Effector memory CD8-positive, alpha-beta T cell (primary cell): ENCODE measurements at regions not wholly inside any gene's neighbourhood (a gene's known extent, or its start where the extent isn't known, plus 50 kb on each side); places are given as distances from the start of the nearest gene placed in this dataset.
"Not testable (repeated sequence)": the region's sequence is repeated elsewhere in the genome, so short reads cannot be mapped to it uniquely, and the experiment has no call there.

ENCODE experiments used
- ATAC-seq: fragments of 150-1000 bp; cut with Tn5 transposase; replicated peaks from 2 replicates; pipeline ENCODE4 v1.10.0; 2021; ENCODE audit warnings: mild to moderate bottlenecking, moderate library complexity
- DNase-seq, 3 experiments: peaks; one replicate each; pipeline ENCODE4 v3.0.0; 2021
- H3K27ac Mint-ChIP-seq, 2 donors: one replicate each; pipeline ENCODE4 v1.8.0; 2022; ENCODE audit warnings: mild to moderate bottlenecking in 2 of 2, mixed read lengths in 2 of 2, moderate library complexity in 2 of 2
- H3K27me3 Mint-ChIP-seq, 2 donors: one replicate each; pipeline ENCODE4 v1.8.0; 2022; ENCODE audit warnings: mixed read lengths in 2 of 2
- H3K36me3 Mint-ChIP-seq: one replicate; pipeline ENCODE4 v1.8.0; 2022; ENCODE audit warnings: mild to moderate bottlenecking, moderate library complexity, mixed read lengths; ENCODE audit not compliant: insufficient read depth
- H3K4me1 Mint-ChIP-seq, 2 donors: one replicate each; pipeline ENCODE4 v1.8.0; 2022; ENCODE audit warnings: low read depth in 2 of 2, mixed read lengths in 2 of 2
- H3K4me3 Mint-ChIP-seq, 2 donors: one replicate each; pipeline ENCODE4 v1.8.0; 2022; ENCODE audit warnings: mild to moderate bottlenecking in 2 of 2, mixed read lengths in 2 of 2, moderate library complexity in 2 of 2
- H3K9me3 Mint-ChIP-seq, 2 donors: one replicate each; pipeline ENCODE4 v1.8.0; 2022; ENCODE audit warnings: mixed read lengths in 2 of 2

DNA sequence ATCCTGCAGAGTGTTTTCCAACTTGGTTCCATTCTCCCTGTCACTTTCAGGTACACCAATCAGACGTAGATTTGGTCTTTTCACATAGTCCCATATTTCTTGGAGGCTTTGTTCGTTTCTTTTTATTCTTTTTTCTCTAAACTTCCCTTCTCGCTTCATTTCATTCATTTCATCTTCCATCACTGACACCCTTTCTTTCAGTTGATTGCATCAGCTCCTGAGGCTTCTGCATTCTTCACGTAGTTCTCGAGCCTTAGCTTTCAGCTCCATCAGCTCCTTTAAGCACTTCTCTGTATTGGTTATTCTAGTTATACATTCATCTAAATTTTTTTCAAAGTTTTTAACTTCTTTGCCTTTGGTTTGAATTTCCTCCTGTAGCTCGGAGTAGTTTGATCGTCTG, 140.1 kb downstream of the PLPPR4 start:
- not testable (repeated sequence) for H3K27me3 Mint-ChIP-seq, H3K4me3 Mint-ChIP-seq, H3K36me3 Mint-ChIP-seq, H3K4me1 Mint-ChIP-seq, ATAC-seq, H3K9me3 Mint-ChIP-seq, H3K27ac Mint-ChIP-seq, DNase-seq

DNA sequence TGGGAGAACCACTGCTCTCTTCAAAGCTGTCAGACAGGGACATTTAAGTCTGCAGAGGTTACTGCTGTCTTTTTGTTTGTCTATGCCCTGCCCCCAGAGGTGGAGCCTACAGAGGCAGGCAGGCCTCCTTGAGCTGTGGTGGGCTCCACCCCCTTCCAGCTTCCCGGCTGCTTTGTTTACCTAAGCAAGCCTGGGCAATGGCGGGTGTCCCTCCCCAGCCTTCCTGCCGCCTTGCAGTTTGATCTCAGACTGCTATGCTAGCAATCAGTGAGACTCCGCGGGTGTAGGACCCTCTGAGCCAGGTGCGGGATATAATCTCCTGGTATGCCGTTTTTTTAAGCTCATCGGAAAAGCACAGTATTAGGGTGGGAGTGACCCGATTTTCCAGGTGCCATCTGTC, 141.0 kb downstream of the PLPPR4 start:
- not testable (repeated sequence) for H3K36me3 Mint-ChIP-seq, H3K27me3 Mint-ChIP-seq, H3K27ac Mint-ChIP-seq, DNase-seq, H3K4me1 Mint-ChIP-seq, H3K4me3 Mint-ChIP-seq, H3K9me3 Mint-ChIP-seq, ATAC-seq

DNA sequence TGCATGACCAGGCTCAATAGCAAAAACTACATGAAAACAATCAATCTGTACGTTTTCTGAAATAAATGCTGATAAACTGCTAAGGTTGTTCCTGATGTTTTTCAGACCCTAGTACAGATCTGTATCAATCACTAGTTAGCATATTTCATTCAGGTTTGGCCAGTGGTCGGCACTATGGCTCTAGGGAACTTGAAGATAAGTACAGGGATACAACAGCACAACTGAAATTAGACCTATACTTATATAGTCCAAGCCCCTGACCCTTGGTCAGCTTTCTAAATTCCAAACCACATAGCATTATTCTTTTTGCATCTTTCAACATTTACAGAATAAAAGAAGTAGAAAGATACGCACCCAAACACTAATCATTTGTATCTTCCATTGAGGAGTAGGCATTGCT, 142.7 kb downstream of the PLPPR4 start:
- no peak for ATAC-seq
- Mint-ChIP-seq H3K4me1 (no peaks in the 10 kb centered on the region), H3K27me3 (no peaks in the 10 kb centered on the region), H3K4me3 (no peak overlapping the region), H3K27ac (no peak overlapping the region), H3K36me3 (no peaks in the 10 kb centered on the region), H3K9me3 (peaks cover 0 to 1% of the 10 kb centered on the region in 2 donors)
- no peak for DNase-seq

DNA sequence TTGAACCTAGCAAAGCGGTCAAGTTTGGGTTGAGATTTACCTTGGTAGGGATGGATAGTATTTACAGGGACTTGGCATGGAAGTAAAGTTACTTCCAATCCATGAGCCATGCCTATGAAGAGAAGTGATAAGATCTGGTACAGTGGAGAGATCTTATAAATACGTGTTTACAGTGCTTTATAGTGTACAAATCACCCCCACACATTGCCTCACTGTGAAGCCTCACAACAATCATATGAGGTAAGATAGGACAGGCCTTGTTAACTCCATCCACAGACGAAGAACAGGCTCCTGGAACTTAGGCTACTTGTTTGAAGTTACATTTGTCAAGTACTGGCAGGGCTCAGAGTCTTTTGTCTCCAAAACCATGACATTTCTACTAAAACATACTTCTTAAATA, 159.8 kb downstream of the PLPPR4 start:
- no peaks in the 10 kb centered on the region for H3K9me3 Mint-ChIP-seq
- H3K27ac Mint-ChIP-seq: no peak overlapping the region
- no peaks in the 10 kb centered on the region for H3K36me3 Mint-ChIP-seq
- no peaks in the 10 kb centered on the region for H3K4me1 Mint-ChIP-seq
- DNase-seq: no peak
- H3K27me3 Mint-ChIP-seq: no peaks in the 10 kb centered on the region
- no peak overlapping the region for H3K4me3 Mint-ChIP-seq
- ATAC-seq: no peak

DNA sequence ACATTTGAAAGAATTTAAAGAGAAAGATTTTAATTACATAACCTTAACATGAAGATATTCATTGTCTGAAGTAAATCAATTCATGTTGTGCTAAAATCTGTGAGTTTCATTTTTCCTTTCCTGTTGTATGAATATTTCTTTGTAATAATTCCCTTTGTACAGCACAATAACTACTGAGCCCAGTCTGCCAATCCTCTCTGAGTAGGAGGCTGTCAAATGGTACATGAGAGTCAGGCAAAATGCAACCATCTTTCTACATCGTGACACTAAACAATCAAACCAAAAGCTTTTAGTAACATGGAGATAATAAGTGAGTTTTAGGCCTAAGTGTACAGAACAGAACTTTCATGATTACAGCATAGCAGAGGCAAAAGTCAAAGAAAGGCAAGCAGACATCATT, 165.5 kb downstream of the PLPPR4 start:
- DNase-seq: no peak
- no peak for ATAC-seq
- Mint-ChIP-seq H3K4me3 (no peak overlapping the region), H3K36me3 (no peaks in the 10 kb centered on the region), H3K4me1 (no peaks in the 10 kb centered on the region), H3K27me3 (no peaks in the 10 kb centered on the region), H3K9me3 (no peaks in the 10 kb centered on the region), H3K27ac (no peak overlapping the region)

DNA sequence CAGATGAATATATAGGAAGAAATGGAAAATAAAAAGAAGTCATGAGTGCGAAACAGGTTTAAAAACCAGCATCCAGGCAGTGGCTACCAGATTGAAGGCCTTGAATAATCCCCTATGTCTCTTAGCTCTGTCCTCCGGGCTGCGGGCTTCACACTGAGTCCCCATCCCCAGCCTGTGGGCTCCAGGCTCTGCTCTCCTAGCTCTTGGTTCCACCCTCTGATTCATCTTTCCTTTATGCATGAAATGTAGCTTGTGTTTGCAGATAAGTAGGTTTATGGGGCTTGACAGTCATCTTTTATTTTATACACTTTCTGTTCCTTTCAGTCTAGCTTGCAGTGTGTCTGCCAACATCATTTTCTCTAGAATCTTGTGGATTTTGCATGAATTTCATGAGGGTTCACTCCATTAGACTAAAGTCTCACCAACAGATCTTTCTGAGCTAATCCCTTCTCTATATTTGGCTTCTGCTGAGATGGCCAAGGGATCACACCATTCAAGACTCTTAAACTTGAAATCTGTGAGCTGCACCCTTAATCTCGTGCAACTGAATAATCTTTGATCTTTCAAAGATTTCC, 174.5 kb downstream of the PLPPR4 start:
- ATAC-seq (no peak), DNase-seq (no peak)
- Mint-ChIP-seq H3K4me1 (no peaks in the 10 kb centered on the region), H3K9me3 (no peaks in the 10 kb centered on the region), H3K4me3 (no peak overlapping the region), H3K27me3 (no peaks in the 10 kb centered on the region), H3K36me3 (no peaks in the 10 kb centered on the region), H3K27ac (no peak overlapping the region)

DNA sequence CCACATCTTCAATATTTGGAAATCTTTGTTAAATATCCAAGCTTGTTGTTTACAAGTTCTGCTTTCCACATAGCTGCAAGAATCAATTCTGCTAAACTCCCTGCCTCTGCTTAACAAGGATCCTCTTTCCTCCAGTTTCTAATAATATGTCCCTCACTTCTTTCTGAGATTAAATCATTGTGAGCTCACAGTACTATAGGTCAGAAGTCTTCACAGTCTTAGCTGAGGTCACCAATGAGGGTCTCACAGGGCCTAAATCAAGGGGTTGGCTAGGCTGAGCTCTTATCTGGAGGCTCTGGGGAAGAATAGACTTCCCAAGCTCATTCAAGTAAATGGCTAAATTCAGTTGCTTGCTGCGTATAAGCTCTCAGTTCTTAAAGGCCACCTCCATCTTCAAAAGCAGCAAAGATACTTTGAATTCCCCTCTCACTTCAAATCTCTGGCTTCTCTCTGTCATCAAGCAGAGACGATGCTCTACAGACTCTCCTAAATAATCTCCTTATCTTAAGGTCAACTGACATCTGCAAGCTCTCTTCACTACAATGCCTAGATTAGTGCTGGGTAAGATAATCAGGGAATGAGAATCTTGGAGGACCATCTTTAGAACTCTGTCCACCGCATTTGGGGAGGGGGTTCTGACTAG, 175.3 kb downstream of the PLPPR4 start:
- H3K9me3 Mint-ChIP-seq: no peaks in the 10 kb centered on the region
- no peaks in the 10 kb centered on the region for H3K36me3 Mint-ChIP-seq
- no peak for DNase-seq
- no peaks in the 10 kb centered on the region for H3K4me1 Mint-ChIP-seq
- no peak for ATAC-seq
- H3K27me3 Mint-ChIP-seq: no peaks in the 10 kb centered on the region
- no peak overlapping the region for H3K27ac Mint-ChIP-seq
- no peak overlapping the region for H3K4me3 Mint-ChIP-seq

DNA sequence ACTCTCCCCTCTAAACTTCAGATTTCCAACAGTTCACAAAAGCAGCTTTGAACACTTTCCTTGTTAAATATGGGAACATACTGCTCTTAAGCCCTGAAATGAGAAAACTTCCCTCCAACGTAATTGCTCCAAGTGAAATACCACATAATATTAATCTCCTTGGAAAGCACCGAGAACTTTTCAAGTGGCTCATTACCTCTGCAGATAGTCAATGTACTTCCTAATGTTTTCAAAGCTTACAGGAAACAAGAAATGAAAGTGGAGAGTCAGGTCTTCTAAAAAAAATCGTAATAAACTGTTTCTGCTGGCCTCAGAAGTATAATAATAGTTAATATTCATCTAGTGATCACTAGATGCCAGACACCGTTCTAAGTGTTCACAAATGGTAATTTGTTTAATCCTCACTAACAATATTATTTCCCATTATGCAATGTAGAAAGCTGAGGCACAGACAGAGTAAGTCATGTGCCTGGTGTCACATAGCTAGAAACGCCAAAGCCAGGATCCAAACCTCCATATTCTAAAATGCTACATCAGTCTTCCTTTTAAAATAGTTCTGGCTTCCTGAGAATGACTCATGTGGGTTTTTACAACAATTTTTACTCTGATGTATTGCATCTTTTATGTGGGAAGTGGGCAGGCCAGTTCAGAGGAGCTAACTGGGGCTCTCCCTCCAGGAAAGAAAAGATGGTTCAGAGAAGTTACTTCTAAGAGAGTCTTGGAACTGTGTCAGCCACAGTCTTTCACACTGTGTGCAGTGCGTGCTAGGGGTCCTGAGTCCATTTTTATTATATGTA, 177.2 kb downstream of the PLPPR4 start:
- H3K4me3 Mint-ChIP-seq: no peak overlapping the region
- H3K27me3 Mint-ChIP-seq: no peaks in the 10 kb centered on the region
- no peak overlapping the region for H3K27ac Mint-ChIP-seq
- no peaks in the 10 kb centered on the region for H3K9me3 Mint-ChIP-seq
- H3K36me3 Mint-ChIP-seq: no peaks in the 10 kb centered on the region
- no peak for ATAC-seq
- H3K4me1 Mint-ChIP-seq: no peaks in the 10 kb centered on the region
- DNase-seq: no peak

DNA sequence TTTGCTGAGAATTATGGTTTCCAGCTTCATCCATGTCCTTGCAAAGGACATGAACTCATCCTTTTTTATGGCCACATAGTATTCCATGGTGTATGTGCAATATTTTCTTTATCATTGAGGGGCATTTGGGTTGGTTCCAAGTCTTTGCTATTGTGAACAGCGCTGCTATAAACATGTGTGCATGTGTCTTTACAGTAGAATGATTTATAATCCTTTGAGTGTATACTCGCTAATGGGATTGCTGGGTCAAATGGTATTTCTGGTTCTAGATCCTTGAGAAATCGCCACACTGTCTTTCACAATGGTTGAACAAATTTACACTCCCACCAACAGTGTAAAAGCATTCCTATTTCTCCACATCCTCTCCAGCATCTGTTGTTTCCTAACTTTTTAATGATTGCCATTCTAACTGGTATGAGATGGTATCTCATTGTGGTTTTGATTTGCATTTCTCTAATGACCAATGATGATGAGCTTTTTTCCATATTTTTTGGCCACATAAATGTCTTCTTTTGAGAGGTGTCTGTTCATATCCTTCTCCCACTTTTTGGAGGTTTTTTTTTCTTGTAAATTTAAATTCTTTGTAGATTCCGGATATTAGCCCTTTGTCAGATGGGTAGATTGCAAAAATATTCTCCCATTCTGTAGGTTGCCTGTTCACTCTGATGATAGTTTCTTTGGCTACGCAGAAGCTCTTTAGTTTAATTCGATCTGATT, 180.1 kb downstream of the PLPPR4 start:
- not testable (repeated sequence) for H3K9me3 Mint-ChIP-seq, H3K4me3 Mint-ChIP-seq, H3K36me3 Mint-ChIP-seq, H3K27ac Mint-ChIP-seq, ATAC-seq, H3K27me3 Mint-ChIP-seq, DNase-seq, H3K4me1 Mint-ChIP-seq

DNA sequence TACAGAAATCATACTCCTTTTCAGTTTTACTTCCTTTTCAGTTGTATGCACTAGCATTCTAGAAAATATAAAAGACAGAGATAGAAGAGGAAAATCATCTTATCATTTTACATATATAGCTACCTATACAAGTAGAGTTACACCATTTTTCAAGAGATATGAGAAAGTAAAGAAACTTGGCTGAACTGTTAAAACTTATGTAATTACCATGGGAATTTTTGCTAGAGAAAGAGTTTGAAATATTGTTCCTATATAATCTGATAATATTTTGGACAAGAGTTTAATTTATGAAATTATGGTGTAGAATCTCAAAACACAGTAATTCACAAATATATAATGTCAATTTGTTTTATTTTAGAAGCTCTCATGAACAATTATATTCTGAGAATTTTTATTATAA, 180.8 kb downstream of the PLPPR4 start:
- no peaks in the 10 kb centered on the region for H3K27me3 Mint-ChIP-seq
- no peaks in the 10 kb centered on the region for H3K4me1 Mint-ChIP-seq
- no peaks in the 10 kb centered on the region for H3K9me3 Mint-ChIP-seq

DNA sequence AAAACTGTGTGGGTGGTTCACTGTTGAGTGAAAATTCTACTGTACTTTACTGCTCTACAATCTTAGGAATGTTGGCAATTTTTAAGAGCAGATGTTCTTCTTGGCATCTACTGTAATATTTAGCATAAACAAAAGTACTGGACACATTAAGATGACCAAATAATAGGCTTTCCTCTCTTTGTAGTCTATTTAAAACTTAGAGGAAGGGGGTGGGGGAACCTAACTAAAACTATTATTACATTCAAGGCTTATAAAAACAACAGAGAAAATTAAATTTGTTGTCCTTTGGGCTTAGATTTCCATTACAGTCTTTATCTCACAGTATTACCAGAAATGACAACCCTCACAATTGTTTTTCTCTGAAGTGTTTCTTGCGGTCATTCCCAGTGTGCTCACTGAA, 181.2 kb downstream of the PLPPR4 start:
- no peaks in the 10 kb centered on the region for H3K9me3 Mint-ChIP-seq
- H3K36me3 Mint-ChIP-seq: no peaks in the 10 kb centered on the region
- H3K27me3 Mint-ChIP-seq: no peaks in the 10 kb centered on the region
- no peak overlapping the region for H3K4me3 Mint-ChIP-seq
- DNase-seq (no peak), ATAC-seq (no peak)
- no peaks in the 10 kb centered on the region for H3K4me1 Mint-ChIP-seq
- H3K27ac Mint-ChIP-seq: no peak overlapping the region

More for the DNA sequence above, 180.8 kb downstream of the PLPPR4 start:
- no peak overlapping the region for H3K4me3 Mint-ChIP-seq
- ATAC-seq (no peak), DNase-seq (no peak)
- no peaks in the 10 kb centered on the region for H3K36me3 Mint-ChIP-seq
- H3K27ac Mint-ChIP-seq: no peak overlapping the region

DNA sequence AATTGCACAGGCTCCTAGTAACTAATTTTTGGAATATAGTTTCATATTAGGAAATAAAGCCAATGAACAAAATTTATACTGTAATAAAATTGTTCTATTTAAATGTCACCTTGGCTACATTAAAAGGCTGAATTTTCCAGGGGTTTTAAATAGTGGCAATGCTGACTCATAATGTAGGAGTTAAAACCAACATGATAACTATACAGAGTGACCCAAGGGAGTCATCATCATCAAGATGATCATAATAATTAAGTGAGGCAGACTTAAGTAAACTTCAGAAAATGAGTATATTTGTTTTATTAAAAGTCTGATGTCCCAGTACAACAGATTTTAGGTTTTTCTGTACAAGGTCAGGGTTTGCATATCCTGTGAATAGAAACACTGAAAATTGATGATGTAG, 183.4 kb downstream of the PLPPR4 start:
- ATAC-seq (no peak), DNase-seq (no peak)
- no peak overlapping the region for H3K27ac Mint-ChIP-seq
- H3K4me3 Mint-ChIP-seq: no peak overlapping the region
- H3K9me3 Mint-ChIP-seq: no peaks in the 10 kb centered on the region
- H3K27me3 Mint-ChIP-seq: no peaks in the 10 kb centered on the region
- no peaks in the 10 kb centered on the region for H3K4me1 Mint-ChIP-seq
- no peaks in the 10 kb centered on the region for H3K36me3 Mint-ChIP-seq

DNA sequence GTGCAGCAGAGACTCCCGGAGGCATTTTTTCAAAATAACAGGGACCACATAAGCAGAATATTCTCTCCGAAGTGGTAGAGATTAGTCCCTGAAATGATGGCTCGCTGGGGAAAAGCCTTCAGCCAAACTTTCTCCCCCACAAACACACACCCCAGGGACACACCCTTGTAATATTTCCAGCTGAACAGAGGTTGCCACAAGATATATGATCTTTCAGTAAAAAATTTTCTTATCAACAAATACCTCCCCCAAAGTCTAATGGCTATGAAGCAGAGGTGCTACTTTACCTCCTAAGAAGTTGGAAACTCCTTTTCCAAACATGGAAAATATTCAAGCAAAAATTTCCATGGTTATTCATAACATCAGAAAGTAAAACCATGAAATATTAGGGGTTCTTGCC, 190.2 kb upstream of the PALMD start:
- Mint-ChIP-seq H3K27ac (no peak overlapping the region), H3K4me3 (no peak overlapping the region), H3K36me3 (no peaks in the 10 kb centered on the region), H3K4me1 (no peaks in the 10 kb centered on the region), H3K27me3 (peaks cover 6 to 10% of the 10 kb centered on the region in 2 donors), H3K9me3 (no peaks in the 10 kb centered on the region)
- DNase-seq (no peak), ATAC-seq (no peak)

DNA sequence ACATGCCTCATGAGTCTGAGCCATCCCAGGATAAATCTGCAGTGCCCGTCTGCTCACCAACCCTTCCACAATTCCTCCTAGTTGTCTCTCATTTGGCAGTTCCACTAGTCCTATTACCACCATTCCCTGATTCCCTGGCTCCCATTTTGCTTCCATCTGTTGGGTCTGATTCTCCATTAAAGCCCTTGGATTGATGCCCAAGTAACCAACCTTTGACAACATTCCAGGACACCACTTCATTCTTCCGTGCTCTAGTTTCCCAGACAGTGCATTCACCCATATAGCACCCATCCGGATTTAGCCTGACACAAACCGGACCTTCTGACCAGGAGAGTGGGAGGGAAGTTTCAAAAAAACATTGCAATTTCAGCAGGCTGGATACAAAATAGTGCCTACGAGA, 189.4 kb upstream of the PALMD start:
- H3K4me3 Mint-ChIP-seq: no peak overlapping the region
- peaks cover 6 to 10% of the 10 kb centered on the region in 2 donors for H3K27me3 Mint-ChIP-seq
- no peaks in the 10 kb centered on the region for H3K36me3 Mint-ChIP-seq
- H3K4me1 Mint-ChIP-seq: no peaks in the 10 kb centered on the region
- no peaks in the 10 kb centered on the region for H3K9me3 Mint-ChIP-seq
- no peak for ATAC-seq
- H3K27ac Mint-ChIP-seq: no peak overlapping the region
- DNase-seq: no peak
